ENCODE measurements at regions not wholly inside any gene's neighbourhood (a gene's known extent, or its start where the extent isn't known, plus 50 kb on each side); places are given as distances from the start of the nearest gene placed in this dataset.
"Not testable (repeated sequence)": the region's sequence is repeated elsewhere in the genome, so short reads cannot be mapped to it uniquely, and the experiment has no call there.

DNA sequence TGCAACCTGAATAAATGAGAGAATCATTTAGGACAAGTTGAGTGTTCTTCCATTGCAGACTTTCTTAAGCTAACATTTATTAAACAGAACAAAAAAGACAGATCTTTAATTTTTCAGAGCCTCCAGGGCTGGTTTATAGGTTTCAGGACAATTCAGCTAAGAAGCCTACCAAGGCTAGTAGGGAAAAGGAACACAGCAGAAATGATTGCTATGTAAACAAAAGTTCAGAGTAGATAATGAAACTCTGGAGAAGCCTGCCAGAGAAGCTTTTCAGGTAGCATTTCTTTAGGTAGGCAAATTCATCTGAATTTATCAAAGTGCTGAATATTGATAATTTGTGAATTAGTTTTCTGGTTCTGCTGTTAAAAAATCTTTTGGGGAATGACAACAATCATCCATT, 264.2 kb downstream of the DEPDC1B start:
- Histone ChIP-seq H3K79me1 (ENCODE audit: insufficient read depth, low read depth, low read length, poor library complexity, severe bottlenecking) (no peaks in the 10 kb centered on the region), H2BK5ac (ENCODE audit: insufficient read length, low read length) (no peak overlapping the region), H3K27ac (ENCODE audit: insufficient read length, low read depth, low read length) (no peak overlapping the region), H3T11ph (ENCODE audit: low read length) (no peak overlapping the region), H3K14ac (ENCODE audit: insufficient read depth, low read length) (no peak overlapping the region), H3K4me2 (ENCODE audit: insufficient read depth, insufficient read length, low read length) (no peak overlapping the region), H3K79me2 (ENCODE audit: insufficient read depth, low read length) (no peaks in the 10 kb centered on the region), H2AFZ (ENCODE audit: low read length) (no peak overlapping the region), H4K5ac (ENCODE audit: insufficient read length, low read depth, low read length) (no peak overlapping the region), H2BK20ac (ENCODE audit: low read depth, low read length, poor library complexity, severe bottlenecking) (no peak overlapping the region), H3K23ac (ENCODE audit: insufficient read length, low read depth, low read length) (no peak overlapping the region), H3K27me3 (ENCODE audit: insufficient read depth, low read length) (no peaks in the 10 kb centered on the region), H4K91ac (ENCODE audit: insufficient read length, low read depth, low read length) (no peak overlapping the region), H3K4ac (ENCODE audit: low read depth, low read length) (no peak overlapping the region), H4K8ac (replicated peaks; ENCODE audit: insufficient read length, low read depth, low read length) (no peak overlapping the region), H2AK5ac (ENCODE audit: insufficient read length, low read length) (no peak overlapping the region), H4K20me1 (ENCODE audit: control insufficient read depth, insufficient read depth, insufficient read length) (no peaks in the 10 kb centered on the region), H2BK15ac (ENCODE audit: low read depth, low read length) (no peak overlapping the region), H3K56ac (ENCODE audit: insufficient read length, low read depth, low read length) (no peak overlapping the region), H3K9me3 (ENCODE audit: control insufficient read depth, low read depth, low read length) (no peaks in the 10 kb centered on the region), H2BK12ac (ENCODE audit: insufficient read length, low read depth, low read length) (no peak overlapping the region), H2BK120ac (ENCODE audit: low read depth, low read length, poor library complexity, severe bottlenecking) (no peak overlapping the region), H3K18ac (ENCODE audit: insufficient read length, low read depth, low read length) (no peak overlapping the region), H3K4me1 (ENCODE audit: insufficient read depth, low read length) (no peaks in the 10 kb centered on the region), H3K23me2 (ENCODE audit: insufficient read length, low read depth, low read length, poor library complexity, severe bottlenecking) (no peaks in the 10 kb centered on the region), H3K9ac (ENCODE audit: extremely low read depth, insufficient read length, low read length) (no peak overlapping the region)
- no peaks in the 10 kb centered on the region for H3K27me3 Mint-ChIP-seq (ENCODE audit: low read depth)
- peaks cover 5 to 7% of the 10 kb centered on the region in 2 experiments; a peak in 4 of 5 replicates for H3K9me3 Mint-ChIP-seq
- TF ChIP-seq, protein P1, sequence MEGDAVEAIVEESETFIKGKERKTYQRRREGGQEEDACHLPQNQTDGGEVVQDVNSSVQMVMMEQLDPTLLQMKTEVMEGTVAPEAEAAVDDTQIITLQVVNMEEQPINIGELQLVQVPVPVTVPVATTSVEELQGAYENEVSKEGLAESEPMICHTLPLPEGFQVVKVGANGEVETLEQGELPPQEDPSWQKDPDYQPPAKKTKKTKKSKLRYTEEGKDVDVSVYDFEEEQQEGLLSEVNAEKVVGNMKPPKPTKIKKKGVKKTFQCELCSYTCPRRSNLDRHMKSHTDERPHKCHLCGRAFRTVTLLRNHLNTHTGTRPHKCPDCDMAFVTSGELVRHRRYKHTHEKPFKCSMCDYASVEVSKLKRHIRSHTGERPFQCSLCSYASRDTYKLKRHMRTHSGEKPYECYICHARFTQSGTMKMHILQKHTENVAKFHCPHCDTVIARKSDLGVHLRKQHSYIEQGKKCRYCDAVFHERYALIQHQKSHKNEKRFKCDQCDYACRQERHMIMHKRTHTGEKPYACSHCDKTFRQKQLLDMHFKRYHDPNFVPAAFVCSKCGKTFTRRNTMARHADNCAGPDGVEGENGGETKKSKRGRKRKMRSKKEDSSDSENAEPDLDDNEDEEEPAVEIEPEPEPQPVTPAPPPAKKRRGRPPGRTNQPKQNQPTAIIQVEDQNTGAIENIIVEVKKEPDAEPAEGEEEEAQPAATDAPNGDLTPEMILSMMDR (conservative IDR thresholded peaks at IDR 0.05) = no peak
- no peak overlapping the region for H3K4me3 Mint-ChIP-seq
- peaks cover 0 to 7% (median 5%) of the 10 kb centered on the region in 3 experiments; a peak in 3 of 7 replicates for H3K36me3 Mint-ChIP-seq (ENCODE audit: insufficient read depth in 1 of 3, low read depth in 3 of 3)
- H3K27ac Mint-ChIP-seq = no peak overlapping the region
- no peaks in the 10 kb centered on the region for H3K4me1 Mint-ChIP-seq
- no peak for DNase-seq

DNA sequence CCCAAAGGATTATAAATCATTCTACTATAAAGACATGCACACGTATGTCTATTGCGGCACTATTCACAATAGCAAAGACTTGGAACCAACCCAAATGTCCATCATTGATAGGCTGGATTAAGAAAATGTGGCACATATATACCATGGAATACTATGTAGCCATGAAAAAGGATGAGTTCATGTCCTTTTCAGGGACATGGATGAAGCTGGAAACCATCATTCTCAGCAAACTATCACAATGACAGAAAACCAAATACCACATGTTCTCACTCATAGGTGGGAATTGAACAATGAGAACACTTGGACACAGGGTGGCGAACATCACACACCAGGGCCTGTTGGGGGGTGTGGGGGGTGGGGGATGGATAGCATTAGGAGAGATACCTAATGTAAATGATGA, 273.8 kb downstream of the DEPDC1B start:
- H3K18ac ChIP-seq (ENCODE audit: insufficient read length, low read depth, low read length); H3T11ph ChIP-seq (ENCODE audit: low read length); H3K4ac ChIP-seq (ENCODE audit: low read depth, low read length); DNase-seq; H3K27ac Mint-ChIP-seq; H3K9me3 ChIP-seq (ENCODE audit: control insufficient read depth, low read depth, low read length); H2BK15ac ChIP-seq (ENCODE audit: low read depth, low read length); H3K9ac ChIP-seq (ENCODE audit: extremely low read depth, insufficient read length, low read length); H2BK20ac ChIP-seq (ENCODE audit: low read depth, low read length, poor library complexity, severe bottlenecking); H3K4me1 ChIP-seq (ENCODE audit: insufficient read depth, low read length); H4K5ac ChIP-seq (ENCODE audit: insufficient read length, low read depth, low read length); H3K56ac ChIP-seq (ENCODE audit: insufficient read length, low read depth, low read length); H2AFZ ChIP-seq (ENCODE audit: low read length); H3K4me3 Mint-ChIP-seq; H4K91ac ChIP-seq (ENCODE audit: insufficient read length, low read depth, low read length); H2BK5ac ChIP-seq (ENCODE audit: insufficient read length, low read length); H4K8ac ChIP-seq (replicated peaks; ENCODE audit: insufficient read length, low read depth, low read length); H4K20me1 ChIP-seq (ENCODE audit: control insufficient read depth, insufficient read depth, insufficient read length); H3K4me1 Mint-ChIP-seq; H3K14ac ChIP-seq (ENCODE audit: insufficient read depth, low read length); H3K27me3 Mint-ChIP-seq (ENCODE audit: low read depth); H3K27ac ChIP-seq (ENCODE audit: insufficient read length, low read depth, low read length); H2BK120ac ChIP-seq (ENCODE audit: low read depth, low read length, poor library complexity, severe bottlenecking); H3K79me2 ChIP-seq (ENCODE audit: insufficient read depth, low read length); H3K23me2 ChIP-seq (ENCODE audit: insufficient read length, low read depth, low read length, poor library complexity, severe bottlenecking); H2AK5ac ChIP-seq (ENCODE audit: insufficient read length, low read length); H3K4me2 ChIP-seq (ENCODE audit: insufficient read depth, insufficient read length, low read length); H3K79me1 ChIP-seq (ENCODE audit: insufficient read depth, low read depth, low read length, poor library complexity, severe bottlenecking); H3K36me3 Mint-ChIP-seq (ENCODE audit: insufficient read depth in 1 of 3, low read depth in 3 of 3); H3K27me3 ChIP-seq (ENCODE audit: insufficient read depth, low read length); H2BK12ac ChIP-seq (ENCODE audit: insufficient read length, low read depth, low read length); H3K23ac ChIP-seq (ENCODE audit: insufficient read length, low read depth, low read length): not testable (repeated sequence)
- WGBS (ENCODE audit: extremely low coverage, insufficient read length, low lambda C conversion rate) = no CpG with 5 or more reads among the region's 3 CpGs
- peaks cover 18 to 25% of the 10 kb centered on the region in 2 experiments for H3K9me3 Mint-ChIP-seq

Data from H9 (cell line).